GM21737 (cell line): ENCODE measurements at regions not wholly inside any gene's neighbourhood (a gene's known extent, or its start where the extent isn't known, plus 50 kb on each side); places are given as distances from the start of the nearest gene placed in this dataset.

Source experiments
- ATAC-seq: cut with Tn5 transposase; IDR thresholded peaks from one replicate; pipeline ENCODE4 v1.9.1; 2021; ENCODE audit warnings: mild to moderate bottlenecking, moderate library complexity; ENCODE audit not compliant: unreplicated experiment

DNA sequence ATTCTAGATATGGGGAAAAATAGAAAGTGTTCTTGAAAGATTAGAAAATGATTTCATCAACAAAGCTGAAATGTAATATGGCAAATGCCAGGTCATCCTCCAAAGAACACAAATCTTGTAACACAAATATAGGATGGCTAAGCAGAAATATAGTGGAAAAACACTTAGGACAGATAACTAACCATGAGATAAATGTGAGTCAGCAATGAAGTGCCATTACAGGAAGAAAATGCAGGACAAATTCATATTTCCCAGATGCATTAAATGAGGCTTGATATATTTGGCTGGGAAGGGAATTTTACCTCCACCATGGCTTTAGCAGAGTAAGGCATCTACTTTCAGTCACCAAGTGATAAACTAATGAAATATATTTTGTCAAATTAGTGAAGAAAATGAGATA, 92.8 kb upstream of the SEMA6D start:
- ATAC-seq = no peak

DNA sequence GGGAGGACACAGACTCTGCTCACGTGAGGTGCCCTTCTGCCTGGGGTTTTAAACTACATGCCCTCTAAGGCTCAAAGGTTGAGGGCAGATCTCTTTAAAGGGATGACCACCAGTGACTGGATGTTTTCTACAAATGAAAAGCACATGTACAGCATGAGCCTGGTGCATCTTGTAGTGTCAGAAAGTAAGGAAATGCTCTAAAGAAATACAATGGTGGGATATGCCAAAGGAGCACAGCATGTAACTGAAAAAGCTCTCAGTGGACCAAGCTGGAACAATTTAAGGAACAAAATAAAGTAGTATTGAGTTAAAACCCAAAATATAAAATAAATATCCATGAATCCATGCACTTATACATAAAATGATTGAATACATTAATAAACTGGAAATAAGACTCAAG, 78.3 kb upstream of the SEMA6D start:
- no peak for ATAC-seq

DNA sequence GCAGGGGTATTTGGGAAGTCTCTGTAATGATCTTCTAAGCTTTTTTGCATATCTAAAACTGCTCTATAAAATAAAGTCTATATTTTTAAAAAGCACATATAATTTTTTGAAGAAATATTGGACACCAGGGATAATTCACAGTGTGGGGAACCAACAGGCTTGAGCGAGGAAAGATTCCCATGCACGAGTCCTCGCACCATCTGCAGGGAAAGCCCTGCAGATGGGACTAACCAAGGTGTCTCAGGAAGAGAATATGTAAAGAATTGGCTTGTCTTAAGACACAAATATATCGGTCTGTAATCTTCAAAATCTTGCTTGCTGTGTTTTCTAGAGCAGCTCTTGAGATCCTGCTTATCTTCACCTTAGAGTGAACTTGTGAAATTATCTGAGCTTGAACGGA, 77.2 kb upstream of the SEMA6D start:
- ATAC-seq = no peak

DNA sequence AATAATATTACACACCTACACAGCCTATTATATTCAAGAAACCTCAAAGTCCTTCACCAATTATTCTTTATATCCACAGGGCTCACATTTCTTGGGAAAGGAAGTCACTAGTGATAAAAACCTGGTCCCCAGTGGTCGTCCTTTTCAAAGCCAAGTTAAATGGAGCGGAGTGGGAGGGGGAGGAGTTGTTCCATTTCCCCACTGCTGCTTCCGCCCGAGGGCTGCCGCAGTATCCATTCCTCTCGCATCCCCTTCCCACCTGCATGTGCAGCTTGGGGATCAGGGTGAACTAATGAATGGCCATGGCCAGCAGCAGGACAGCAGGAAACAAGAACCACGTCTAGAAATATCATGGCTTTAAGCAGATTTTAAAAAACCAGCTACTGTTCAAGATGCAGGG, 76.4 kb upstream of the SEMA6D start:
- no peak for ATAC-seq

DNA sequence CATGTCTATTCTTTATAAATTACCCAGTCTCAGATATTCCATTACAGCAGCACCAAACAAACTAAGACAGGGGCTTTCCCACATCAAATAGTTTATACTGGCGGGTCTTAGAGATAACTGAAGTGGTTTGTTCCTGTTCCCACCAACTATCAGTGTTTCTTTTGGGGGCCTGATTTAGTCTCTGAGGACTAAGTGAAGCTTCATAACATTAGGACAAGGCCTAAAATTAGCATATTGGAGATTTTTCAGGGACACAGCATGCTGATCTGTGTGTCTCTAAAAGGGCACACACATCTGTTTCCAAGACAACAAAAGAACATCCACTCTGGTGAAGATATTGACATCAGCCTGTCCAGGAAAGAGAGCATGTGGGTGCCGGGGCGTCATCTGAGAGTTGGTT, 72.6 kb upstream of the SEMA6D start:
- ATAC-seq = no peak

DNA sequence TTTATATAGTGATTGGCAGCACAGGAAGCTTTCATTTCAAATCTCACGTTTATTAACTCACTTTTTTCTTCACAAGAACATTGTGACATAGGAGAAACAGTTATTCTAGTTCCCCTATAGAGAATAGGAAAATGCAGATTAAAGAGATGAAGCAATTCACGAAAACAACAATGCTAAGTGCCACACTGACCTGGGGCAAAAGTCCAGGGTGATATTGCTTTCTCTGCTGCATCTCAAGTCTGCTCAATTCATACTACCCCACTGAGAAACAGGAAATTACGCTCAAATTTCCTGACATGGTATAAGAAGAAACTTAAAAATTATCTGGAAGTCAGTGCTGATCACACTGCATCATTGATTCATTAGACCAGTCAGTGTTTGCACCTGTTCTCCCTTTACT, 66.7 kb upstream of the SEMA6D start:
- no peak for ATAC-seq

DNA sequence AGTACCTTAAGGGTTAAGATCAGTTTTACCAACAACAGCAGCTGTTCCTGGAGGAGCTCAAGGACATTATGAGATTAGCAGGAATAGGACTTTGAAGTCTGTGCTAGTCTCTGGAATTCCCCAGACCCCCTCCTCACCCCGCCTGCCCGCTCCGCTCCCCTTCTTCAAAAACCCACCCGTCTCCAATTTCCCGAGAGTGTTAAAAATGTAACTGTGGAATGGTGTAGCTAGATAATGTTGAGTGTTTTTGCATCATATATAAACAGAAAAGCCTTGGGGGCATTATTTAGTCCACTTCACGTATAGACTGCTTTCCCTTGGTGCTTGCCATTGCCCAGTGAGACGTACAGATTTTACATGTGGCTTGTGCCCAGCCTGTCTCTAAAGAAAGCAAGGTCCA, 65.0 kb upstream of the SEMA6D start:
- no peak for ATAC-seq

DNA sequence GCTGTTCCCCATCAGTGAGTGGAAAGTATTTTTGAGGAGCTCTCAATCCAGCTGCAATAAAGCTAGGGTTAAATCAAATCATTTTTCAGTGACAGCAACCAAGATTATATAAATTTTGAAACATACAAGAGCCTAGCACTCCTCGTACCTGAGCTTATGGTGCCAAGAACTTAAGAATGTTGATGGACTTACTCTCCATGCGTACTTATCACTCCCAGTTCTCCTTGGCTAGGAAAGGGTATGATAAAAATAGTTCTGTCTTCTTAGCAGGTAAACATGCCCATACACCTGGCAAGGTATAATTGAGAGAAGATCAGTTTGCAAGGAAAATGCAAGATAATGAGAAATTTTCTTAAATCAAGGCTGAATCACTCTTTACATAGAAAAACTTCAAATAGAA, 64.5 kb upstream of the SEMA6D start:
- no peak for ATAC-seq

DNA sequence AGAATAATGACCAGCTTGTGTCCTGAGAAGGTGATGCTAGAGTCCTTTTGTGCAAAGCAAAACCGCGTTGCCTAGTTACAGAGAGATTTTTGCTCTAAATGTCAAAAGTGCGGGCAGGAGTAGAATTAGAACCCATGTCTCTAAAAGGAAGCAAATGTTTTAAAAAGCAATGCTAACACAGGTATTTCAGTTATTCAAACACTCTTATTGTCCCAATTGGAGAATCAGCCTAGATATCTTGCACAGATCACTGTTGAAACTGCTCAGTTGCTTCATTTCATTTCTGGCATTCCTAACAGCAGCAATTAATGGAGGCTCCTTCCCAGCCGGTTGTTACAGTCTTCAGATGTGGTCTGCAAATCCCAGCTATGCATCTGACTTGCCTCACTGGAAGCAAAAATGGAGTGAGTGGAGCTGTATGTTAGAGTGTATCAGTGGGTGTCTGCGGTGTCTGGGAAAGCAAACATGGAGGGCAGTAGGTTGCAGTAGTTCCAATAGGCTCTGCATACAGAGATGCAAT, 55.6 kb upstream of the SEMA6D start:
- no peak for ATAC-seq

DNA sequence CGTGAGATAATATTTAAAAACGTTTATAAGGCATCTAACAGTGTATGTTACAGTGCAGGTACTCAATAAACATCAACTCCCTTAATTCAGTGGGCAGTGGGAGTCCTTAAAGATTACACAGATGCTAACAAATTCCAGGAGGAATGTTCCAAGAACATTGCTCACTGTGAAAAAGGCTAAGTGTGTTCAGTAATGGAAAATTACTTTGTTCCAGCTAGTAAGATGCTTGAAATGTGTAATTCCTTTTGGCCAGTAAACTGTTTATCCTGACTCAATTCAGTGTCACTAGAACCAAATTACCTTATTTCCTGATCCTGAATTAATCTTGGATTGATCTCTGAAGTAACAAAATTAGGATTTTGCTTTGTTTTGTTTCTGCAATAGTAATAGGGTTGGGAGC, 54.2 kb upstream of the SEMA6D start:
- no peak for ATAC-seq
